Activated CD8-positive, alpha-beta T cell treated with anti-CD3 and anti-CD28 coated beads for 36 hours (primary cell): ENCODE measurements at regions not wholly inside any gene's neighbourhood (a gene's known extent, or its start where the extent isn't known, plus 50 kb on each side); places are given as distances from the start of the nearest gene placed in this dataset.

Source experiments
- ATAC-seq: fragments of 200-7000 bp; cut with Tn5 transposase; one replicate; pipeline ENCODE4 v1.10.0; 2021; ENCODE audit warnings: mild to moderate bottlenecking, moderate library complexity
- CTCF ChIA-PET: fragments of 350-600 bp; sonication (Branson Sonifier 250); formaldehyde crosslinking; loops from one replicate; lab custom pipeline; 2021; ENCODE audit warnings: antibody characterized with exemption; lab: Charles Lee
- POLR2A ChIA-PET: fragments of 350-600 bp; sonication (Branson Sonifier 250); formaldehyde crosslinking; loops from one replicate; lab custom pipeline; 2021; ENCODE audit warnings: antibody characterized with exemption; lab: Charles Lee
- DNase-seq: peaks from one replicate; pipeline ENCODE4 v3.0.0-alpha.2; 2020
- H3K27ac Mint-ChIP-seq: one replicate; pipeline ENCODE4 v1.8.0; 2021; ENCODE audit warnings: mild to moderate bottlenecking, mixed read lengths
- H3K27me3 Mint-ChIP-seq: one replicate; pipeline ENCODE4 v1.8.0; 2021; ENCODE audit warnings: mixed read lengths
- H3K36me3 Mint-ChIP-seq: one replicate; pipeline ENCODE4 v1.8.0; 2021; ENCODE audit warnings: low read depth, mixed read lengths
- H3K4me1 Mint-ChIP-seq: one replicate; pipeline ENCODE4 v1.8.0; 2021; ENCODE audit warnings: low read depth, mixed read lengths
- H3K4me3 Mint-ChIP-seq: one replicate; pipeline ENCODE4 v1.8.0; 2021; ENCODE audit warnings: mild to moderate bottlenecking, moderate library complexity, mixed read lengths
- H3K9me3 Mint-ChIP-seq: one replicate; pipeline ENCODE4 v1.8.0; 2021; ENCODE audit warnings: mixed read lengths
- CTCF ChIP-seq: fragments of 200-600 bp; IDR thresholded peaks from one replicate; pipeline ENCODE4 v1.8.0; 2022; ENCODE audit warnings: antibody characterized with exemption, mild to moderate bottlenecking
- intact Hi-C: fragments of 100-400 bp; cut with micrococcal nuclease; formaldehyde crosslinking; loops from one replicate; pipeline ENCODE4 v1.10.0; 2022

- H3K27ac Mint-ChIP-seq = no peak overlapping the region
- ChIA-PET CTCF (no interaction called here), POLR2A (no interaction called here)
- ATAC-seq (no peak), DNase-seq (no peak)
- peaks cover 6% of the 10 kb centered on the region for H3K27me3 Mint-ChIP-seq
- no peaks in the 10 kb centered on the region for H3K36me3 Mint-ChIP-seq
- intact Hi-C loops = no loop called here
- H3K4me1 Mint-ChIP-seq = no peaks in the 10 kb centered on the region
- no peak overlapping the region for H3K4me3 Mint-ChIP-seq
- no peak for TF ChIP-seq CTCF
- no peaks in the 10 kb centered on the region for H3K9me3 Mint-ChIP-seq
These were observed 192.8 kb upstream of the LNX1 start for GRCh38 chr4:53784112-53784511.

GRCh38 chr4:53783208-53783859, 192.0 kb upstream of the LNX1 start:
- H3K27me3 Mint-ChIP-seq = peaks cover 6% of the 10 kb centered on the region
- no peaks in the 10 kb centered on the region for H3K9me3 Mint-ChIP-seq
- ATAC-seq (no peak), DNase-seq (no peak)
- no peak overlapping the region for H3K27ac Mint-ChIP-seq
- ChIA-PET POLR2A (no interaction called here), CTCF (no interaction called here)
- no peak overlapping the region for H3K4me3 Mint-ChIP-seq
- H3K36me3 Mint-ChIP-seq = no peaks in the 10 kb centered on the region
- no peak for TF ChIP-seq CTCF
- intact Hi-C loops = no loop called here
- H3K4me1 Mint-ChIP-seq = no peaks in the 10 kb centered on the region

DNA sequence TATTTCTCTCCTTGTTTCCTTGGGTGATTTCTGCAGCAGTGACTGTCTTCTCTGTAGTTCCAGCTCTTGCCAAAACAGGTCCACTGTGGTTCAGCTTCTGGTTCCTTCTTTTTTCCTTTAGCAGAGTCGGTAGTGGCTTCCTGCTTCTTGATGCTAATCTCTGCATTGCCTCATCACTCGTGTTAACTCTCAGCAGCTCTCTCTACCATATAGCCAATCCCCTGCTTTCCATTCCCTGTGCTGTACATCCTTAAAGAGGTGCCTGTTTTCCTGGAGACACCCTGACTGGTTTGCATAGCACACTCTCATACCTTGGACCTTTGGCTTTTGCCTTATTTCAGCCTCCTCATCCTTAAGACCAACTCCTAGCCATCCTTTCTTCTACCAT, 191.2 kb upstream of the LNX1 start:
- TF ChIP-seq CTCF = no peak

DNA sequence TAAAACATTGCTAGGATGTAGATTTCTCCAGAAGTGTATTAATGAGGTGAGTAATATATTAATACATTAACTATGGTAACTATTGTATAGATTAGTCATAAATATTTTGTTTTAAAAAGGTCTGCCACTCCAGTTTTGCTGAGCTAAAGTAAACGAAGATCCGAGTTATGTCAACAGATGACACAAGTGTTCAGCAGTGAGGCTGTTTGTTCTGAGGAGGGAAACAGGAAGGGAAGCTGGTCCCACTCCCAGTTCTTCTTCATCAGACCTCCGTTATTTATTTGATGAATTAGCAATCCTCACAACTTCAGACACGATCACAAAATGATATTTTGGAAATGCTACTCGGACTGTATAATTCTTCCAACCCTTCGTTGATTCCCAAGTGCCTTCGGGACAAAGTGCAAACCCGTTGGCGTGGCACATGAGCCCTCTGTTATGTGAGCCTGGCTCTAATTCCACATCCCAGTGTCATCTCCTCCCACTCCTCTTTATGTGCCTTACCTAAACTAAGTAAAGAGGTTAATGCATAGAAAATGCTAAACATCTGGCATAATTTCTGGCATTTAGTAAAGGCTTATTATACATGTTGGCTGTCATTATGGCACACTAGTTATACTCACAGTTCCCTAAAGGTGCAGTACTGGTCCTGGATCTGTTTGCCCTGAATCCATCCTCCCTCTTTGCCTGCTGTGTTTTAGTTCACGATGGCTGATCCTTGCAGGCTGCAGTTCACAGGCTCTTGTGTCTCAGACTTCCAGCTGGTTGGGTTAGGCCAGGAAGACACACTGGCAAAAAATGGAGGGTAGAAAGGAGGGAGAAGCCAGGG, 190.6 kb upstream of the LNX1 start:
- H3K4me3 Mint-ChIP-seq = no peak overlapping the region
- no peak overlapping the region for H3K27ac Mint-ChIP-seq
- no peaks in the 10 kb centered on the region for H3K4me1 Mint-ChIP-seq
- no peaks in the 10 kb centered on the region for H3K9me3 Mint-ChIP-seq
- intact Hi-C loops = no loop called here
- no peaks in the 10 kb centered on the region for H3K36me3 Mint-ChIP-seq
- POLR2A ChIA-PET = no interaction called here
- CTCF ChIA-PET = no interaction called here
- no peak for DNase-seq
- no peak for ATAC-seq
- TF ChIP-seq CTCF = no peak
- H3K27me3 Mint-ChIP-seq = peaks cover 9% of the 10 kb centered on the region

More for the DNA sequence above, 191.2 kb upstream of the LNX1 start:
- no peaks in the 10 kb centered on the region for H3K9me3 Mint-ChIP-seq
- intact Hi-C loops = no loop called here
- H3K36me3 Mint-ChIP-seq = no peaks in the 10 kb centered on the region
- H3K4me1 Mint-ChIP-seq = no peaks in the 10 kb centered on the region
- no peak overlapping the region for H3K4me3 Mint-ChIP-seq
- ATAC-seq (no peak), DNase-seq (no peak)
- CTCF ChIA-PET = no interaction called here
- H3K27ac Mint-ChIP-seq = no peak overlapping the region
- POLR2A ChIA-PET = no interaction called here
- peaks cover 6% of the 10 kb centered on the region for H3K27me3 Mint-ChIP-seq

DNA sequence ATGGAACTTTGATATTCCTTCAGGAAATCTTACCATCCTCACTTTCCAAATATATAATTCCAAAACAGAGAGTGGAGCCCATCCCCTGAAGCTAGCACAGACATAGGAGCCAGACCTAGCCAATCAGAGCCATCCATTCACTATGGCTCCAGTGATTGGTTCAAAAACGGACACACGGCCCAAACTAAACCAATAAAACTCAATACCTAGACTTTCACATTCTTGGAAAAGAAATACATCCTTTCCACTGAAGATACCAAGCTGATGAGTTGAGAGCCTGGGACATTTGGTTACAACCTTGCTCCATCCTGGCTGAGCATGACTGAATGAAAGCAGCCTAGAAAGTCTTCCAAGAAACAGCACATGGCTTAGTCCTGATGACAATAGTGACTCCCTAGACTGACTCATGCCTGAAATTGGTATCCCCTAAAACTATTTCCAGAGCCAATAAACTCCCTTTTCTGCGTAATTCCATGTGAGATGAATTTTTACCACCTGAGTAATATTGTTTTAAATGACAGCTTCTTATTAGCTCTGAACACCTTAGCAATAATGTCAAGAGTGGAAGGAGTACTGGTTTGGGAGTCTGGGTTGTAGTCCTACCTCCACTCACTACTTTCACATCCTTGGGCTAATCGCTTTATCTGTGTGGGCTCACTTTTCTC, 189.6 kb upstream of the LNX1 start:
- TF ChIP-seq CTCF = no peak
- ATAC-seq = no peak
- intact Hi-C loops = no loop called here
- no peaks in the 10 kb centered on the region for H3K36me3 Mint-ChIP-seq
- peaks cover 9% of the 10 kb centered on the region for H3K27me3 Mint-ChIP-seq
- no peak for DNase-seq
- ChIA-PET POLR2A (no interaction called here), CTCF (interaction anchor here (1.2 kb wide), 1 partner anchor 23 kb away, joined by 4 read pairs; no protein-coding TSS in a partner anchor)
- no peaks in the 10 kb centered on the region for H3K4me1 Mint-ChIP-seq
- H3K27ac Mint-ChIP-seq = no peak overlapping the region
- H3K4me3 Mint-ChIP-seq = no peak overlapping the region
- H3K9me3 Mint-ChIP-seq = no peaks in the 10 kb centered on the region
